Trophoblast cell (in vitro differentiated cells and primary cell): ENCODE measurements at regions not wholly inside any gene's neighbourhood (a gene's known extent, or its start where the extent isn't known, plus 50 kb on each side); places are given as distances from the start of the nearest gene placed in this dataset.
A peak's percentile ranks its signal among the peaks of the same experiment; 100 is the strongest.

Experiments used
- DNase-seq, 2 donors: peaks; one replicate each; pipeline ENCODE4 v3.0.0-alpha.2; 2016
- H2AFZ ChIP-seq: 2 replicates; pipeline ENCODE4 v1.6.1; 2013; ENCODE audit warnings: low read length, moderate library complexity, mild to moderate bottlenecking; ENCODE audit not compliant: insufficient read depth, poor library complexity
- H2AK5ac ChIP-seq: 2 replicates; pipeline ENCODE4 v1.6.1; 2013; ENCODE audit warnings: mild to moderate bottlenecking, low read length
- H2BK120ac ChIP-seq: 2 replicates; pipeline ENCODE4 v1.6.1; 2013; ENCODE audit warnings: low read length, mild to moderate bottlenecking, moderate library complexity; ENCODE audit not compliant: insufficient read depth, poor library complexity
- H2BK12ac ChIP-seq: 2 replicates; pipeline ENCODE4 v1.6.1; 2013; ENCODE audit warnings: mild to moderate bottlenecking, low read length, moderate library complexity
- H2BK5ac ChIP-seq: 2 replicates; pipeline ENCODE4 v1.6.1; 2013; ENCODE audit warnings: low read length, low read depth, moderate library complexity, mild to moderate bottlenecking; ENCODE audit not compliant: poor library complexity
- H3K14ac ChIP-seq: 2 replicates; pipeline ENCODE4 v1.6.1; 2013; ENCODE audit warnings: mild to moderate bottlenecking, low read length
- H3K18ac ChIP-seq: 2 replicates; pipeline ENCODE4 v1.6.1; 2013; ENCODE audit warnings: mild to moderate bottlenecking, low read length
- H3K23ac ChIP-seq: 2 replicates; pipeline ENCODE4 v1.6.1; 2013; ENCODE audit warnings: low read length
- H3K27ac ChIP-seq: 2 replicates; pipeline ENCODE4 v1.5.1; 2013; ENCODE audit warnings: low read depth, mild to moderate bottlenecking, inconsistent platforms, low read length, moderate library complexity
- H3K27me3 ChIP-seq: 2 replicates; pipeline ENCODE4 v1.6.1; 2013; ENCODE audit warnings: inconsistent platforms, mild to moderate bottlenecking, low read length, moderate library complexity; ENCODE audit not compliant: insufficient read depth
- H3K36me3 ChIP-seq, 2 experiments: 1 replicate in 1 of 2; 2 replicates in 1 of 2; pipeline ENCODE4 v1.6.1; 2013; ENCODE audit warnings: low read length in 2 of 2, mild to moderate bottlenecking in 2 of 2, moderate library complexity in 1 of 2; ENCODE audit not compliant: insufficient read depth in 2 of 2, control insufficient read depth in 1 of 2
- H3K4ac ChIP-seq: 2 replicates; pipeline ENCODE4 v1.6.1; 2013; ENCODE audit warnings: low read depth, mild to moderate bottlenecking, low read length, moderate library complexity
- H3K4me1 ChIP-seq, 2 experiments: 1 replicate in 1 of 2; 2 replicates in 1 of 2; pipeline ENCODE4 v1.6.1; 2013; ENCODE audit warnings: low read length in 2 of 2, mild to moderate bottlenecking in 2 of 2, moderate library complexity in 1 of 2; ENCODE audit not compliant: insufficient read depth in 2 of 2, control insufficient read depth in 1 of 2
- H3K4me2 ChIP-seq: 2 replicates; pipeline ENCODE4 v1.6.1; 2013; ENCODE audit warnings: inconsistent platforms, mild to moderate bottlenecking, low read length, moderate library complexity
- H3K4me3 ChIP-seq: 2 replicates; pipeline ENCODE4 v1.5.1; 2013; ENCODE audit warnings: mild to moderate bottlenecking, low read depth, low read length, inconsistent platforms
- H3K79me1 ChIP-seq: one replicate; pipeline ENCODE4 v1.6.1; 2013; ENCODE audit warnings: low read length
- H3K79me2 ChIP-seq: 2 replicates; pipeline ENCODE4 v1.6.1; 2013; ENCODE audit warnings: low read length, mild to moderate bottlenecking; ENCODE audit not compliant: control insufficient read depth, insufficient read depth, poor library complexity
- H3K9ac ChIP-seq: 2 replicates; pipeline ENCODE4 v1.6.1; 2013; ENCODE audit warnings: mild to moderate bottlenecking, low read length
- H3K9me3 ChIP-seq: 2 replicates; pipeline ENCODE4 v1.6.1; 2013; ENCODE audit warnings: low read depth, mild to moderate bottlenecking, control low read depth, inconsistent platforms, low read length; ENCODE audit not compliant: insufficient read depth
- H4K12ac ChIP-seq: 2 replicates; pipeline ENCODE4 v1.6.1; 2013; ENCODE audit warnings: low read depth, mild to moderate bottlenecking, low read length, moderate library complexity
- H4K8ac ChIP-seq: 2 replicates; pipeline ENCODE4 v1.6.1; 2013; ENCODE audit warnings: low read depth, mild to moderate bottlenecking, low read length, moderate library complexity
- H4K91ac ChIP-seq: one replicate; pipeline ENCODE4 v1.6.1; 2013; ENCODE audit warnings: low read depth, mild to moderate bottlenecking, low read length, moderate library complexity
- WGBS: extraction: QIAGEN DNeasy Blood & Tissue Kit; methylation state at CpG from one replicate; pipeline ENCODE4 v1.1.7; 2013; ENCODE audit warnings: missing lambda C conversion rate; ENCODE audit not compliant: insufficient read length, insufficient coverage; ENCODE audit errors: extremely low coverage; 5-methylcytosine and 5-hydroxymethylcytosine counted together

- H3K27me3 ChIP-seq = no peaks in the 10 kb centered on the region
- DNase-seq = peak in 1 of 2 donors; percentile 43
- H3K14ac ChIP-seq = no peak overlapping the region
- H3K79me1 ChIP-seq = no peaks in the 10 kb centered on the region
- H2AFZ ChIP-seq = no peak overlapping the region
- no peak overlapping the region for H3K4me2 ChIP-seq
- no peaks in the 10 kb centered on the region for H3K36me3 ChIP-seq
- no peaks in the 10 kb centered on the region for H3K4me1 ChIP-seq
- no peak overlapping the region for H2BK120ac ChIP-seq
- WGBS = no CpG with 5 or more reads among the region's 3 CpGs
- H2BK5ac ChIP-seq = no peak overlapping the region
- H2BK12ac ChIP-seq = no peak overlapping the region
- H3K18ac ChIP-seq = no peak overlapping the region
- no peak overlapping the region for H3K27ac ChIP-seq
- no peaks in the 10 kb centered on the region for H3K9me3 ChIP-seq
- no peak overlapping the region for H2AK5ac ChIP-seq
- H3K9ac ChIP-seq = no peak overlapping the region
- no peak overlapping the region for H3K23ac ChIP-seq
- H4K91ac ChIP-seq = no peak overlapping the region
- no peaks in the 10 kb centered on the region for H3K79me2 ChIP-seq
- no peak overlapping the region for H4K8ac ChIP-seq
- no peak overlapping the region for H4K12ac ChIP-seq
- H3K4ac ChIP-seq = no peak overlapping the region
- H3K4me3 ChIP-seq = no peak overlapping the region
These were observed 320.1 kb downstream of the SLC4A3 start for GRCh38 chr2:219947575-219947974.

GRCh38 chr2:219949053-219949452, 321.6 kb downstream of the SLC4A3 start:
- Histone ChIP-seq H2BK120ac (no peak overlapping the region), H3K18ac (no peak overlapping the region), H2AFZ (no peak overlapping the region), H3K4ac (no peak overlapping the region), H2AK5ac (no peak overlapping the region), H3K9ac (no peak overlapping the region), H3K36me3 (no peaks in the 10 kb centered on the region), H3K9me3 (no peaks in the 10 kb centered on the region), H3K23ac (no peak overlapping the region), H3K4me3 (no peak overlapping the region), H3K79me1 (no peaks in the 10 kb centered on the region), H2BK12ac (no peak overlapping the region), H3K14ac (no peak overlapping the region), H2BK5ac (no peak overlapping the region), H3K4me2 (no peak overlapping the region), H3K27me3 (no peaks in the 10 kb centered on the region), H4K8ac (no peak overlapping the region), H3K4me1 (no peaks in the 10 kb centered on the region), H4K91ac (no peak overlapping the region), H4K12ac (no peak overlapping the region), H3K27ac (no peak overlapping the region), H3K79me2 (no peaks in the 10 kb centered on the region)
- WGBS = no CpG with 5 or more reads among the region's 3 CpGs
- DNase-seq = no peak

GRCh38 chr2:219951099-219951498, 323.7 kb downstream of the SLC4A3 start:
- H4K91ac ChIP-seq = no peak overlapping the region
- H3K36me3 ChIP-seq = no peaks in the 10 kb centered on the region
- no peaks in the 10 kb centered on the region for H3K9me3 ChIP-seq
- no peaks in the 10 kb centered on the region for H3K79me1 ChIP-seq
- no peaks in the 10 kb centered on the region for H3K79me2 ChIP-seq
- no peak overlapping the region for H3K14ac ChIP-seq
- no peak overlapping the region for H3K27ac ChIP-seq
- H2AFZ ChIP-seq = no peak overlapping the region
- H2BK12ac ChIP-seq = no peak overlapping the region
- H3K4me1 ChIP-seq = no peaks in the 10 kb centered on the region
- H3K23ac ChIP-seq = no peak overlapping the region
- no peak overlapping the region for H3K4me3 ChIP-seq
- H4K8ac ChIP-seq = no peak overlapping the region
- H3K4ac ChIP-seq = no peak overlapping the region
- DNase-seq = no peak
- no peak overlapping the region for H2BK5ac ChIP-seq
- no peak overlapping the region for H2BK120ac ChIP-seq
- no peak overlapping the region for H3K4me2 ChIP-seq
- H4K12ac ChIP-seq = no peak overlapping the region
- no peak overlapping the region for H3K9ac ChIP-seq
- H2AK5ac ChIP-seq = no peak overlapping the region
- no peak overlapping the region for H3K18ac ChIP-seq
- H3K27me3 ChIP-seq = no peaks in the 10 kb centered on the region

GRCh38 chr2:219954331-219954730, 326.9 kb downstream of the SLC4A3 start:
- Histone ChIP-seq H3K9ac (no peak overlapping the region), H2AK5ac (no peak overlapping the region), H3K9me3 (no peaks in the 10 kb centered on the region), H2BK5ac (no peak overlapping the region), H4K12ac (no peak overlapping the region), H3K36me3 (no peaks in the 10 kb centered on the region), H4K91ac (no peak overlapping the region), H3K27me3 (no peaks in the 10 kb centered on the region), H2BK12ac (no peak overlapping the region), H4K8ac (no peak overlapping the region), H3K4me3 (no peak overlapping the region), H3K4ac (no peak overlapping the region), H3K18ac (no peak overlapping the region), H3K23ac (no peak overlapping the region), H3K79me2 (no peaks in the 10 kb centered on the region), H3K4me2 (no peak overlapping the region), H3K14ac (no peak overlapping the region), H2BK120ac (no peak overlapping the region), H3K79me1 (no peaks in the 10 kb centered on the region), H2AFZ (no peak overlapping the region), H3K27ac (no peak overlapping the region), H3K4me1 (no peaks in the 10 kb centered on the region)
- no peak for DNase-seq
- WGBS = no CpG with 5 or more reads among the region's 1 CpG
